Gastroesophageal sphincter (tissue), 3 donors: ENCODE measurements at regions not wholly inside any gene's neighbourhood (a gene's known extent, or its start where the extent isn't known, plus 50 kb on each side); places are given as distances from the start of the nearest gene placed in this dataset.

Source experiments
- EP300 ChIP-seq: sonication (generic); formaldehyde crosslinking; IDR thresholded peaks from one replicate; pipeline ENCODE4 v1.6.1; 2017; ENCODE audit warnings: antibody characterized with exemption, mild to moderate bottlenecking
- TF ChIP-seq, protein P1 (sequence below), 4 experiments: fragments of 200-600 bp in 2 of 4; fragments of 450-650 bp in 2 of 4; sonication (generic) in 1 of 4; IDR thresholded peaks; one replicate each; pipeline ENCODE4 v1.5.1; 2017 to 2019; ENCODE audit warnings: antibody characterized with exemption in 4 of 4, mild to moderate bottlenecking in 2 of 4, moderate library complexity in 2 of 4

GRCh38 chr10:52541006-52541473 is 227.0 kb downstream of the DKK1 start:
- TF ChIP-seq, protein P1, sequence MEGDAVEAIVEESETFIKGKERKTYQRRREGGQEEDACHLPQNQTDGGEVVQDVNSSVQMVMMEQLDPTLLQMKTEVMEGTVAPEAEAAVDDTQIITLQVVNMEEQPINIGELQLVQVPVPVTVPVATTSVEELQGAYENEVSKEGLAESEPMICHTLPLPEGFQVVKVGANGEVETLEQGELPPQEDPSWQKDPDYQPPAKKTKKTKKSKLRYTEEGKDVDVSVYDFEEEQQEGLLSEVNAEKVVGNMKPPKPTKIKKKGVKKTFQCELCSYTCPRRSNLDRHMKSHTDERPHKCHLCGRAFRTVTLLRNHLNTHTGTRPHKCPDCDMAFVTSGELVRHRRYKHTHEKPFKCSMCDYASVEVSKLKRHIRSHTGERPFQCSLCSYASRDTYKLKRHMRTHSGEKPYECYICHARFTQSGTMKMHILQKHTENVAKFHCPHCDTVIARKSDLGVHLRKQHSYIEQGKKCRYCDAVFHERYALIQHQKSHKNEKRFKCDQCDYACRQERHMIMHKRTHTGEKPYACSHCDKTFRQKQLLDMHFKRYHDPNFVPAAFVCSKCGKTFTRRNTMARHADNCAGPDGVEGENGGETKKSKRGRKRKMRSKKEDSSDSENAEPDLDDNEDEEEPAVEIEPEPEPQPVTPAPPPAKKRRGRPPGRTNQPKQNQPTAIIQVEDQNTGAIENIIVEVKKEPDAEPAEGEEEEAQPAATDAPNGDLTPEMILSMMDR (IDR thresholded peaks at IDR 0.05), result no peak
- no peak for TF ChIP-seq EP300
